Bronchial epithelial cell (primary cell): ENCODE measurements at regions not wholly inside any gene's neighbourhood (a gene's known extent, or its start where the extent isn't known, plus 50 kb on each side); places are given as distances from the start of the nearest gene placed in this dataset.

Experiments
- DNase-seq: peaks from one replicate; pipeline ENCODE4 v3.0.0-alpha.2; 2010; ENCODE audit warnings: low read depth
- FAIRE-seq: peaks from 2 replicates; lab custom pipeline; 2011; peaks lifted over from hg19 to GRCh38; lab: Jason Lieb, UNC
- H3K27me3 ChIP-seq: 2 replicates; pipeline ENCODE4 v1.5.1; 2011; ENCODE audit warnings: low read length; ENCODE audit not compliant: control insufficient read depth, insufficient read depth
- H3K36me3 ChIP-seq: 2 replicates; pipeline ENCODE4 v1.5.1; 2011; ENCODE audit warnings: low read length; ENCODE audit not compliant: control insufficient read depth, insufficient read depth
- H3K4me3 ChIP-seq: 2 replicates; pipeline ENCODE4 v1.5.1; 2011; ENCODE audit warnings: mild to moderate bottlenecking, low read depth, low read length, control low read depth
- TF ChIP-seq, protein P1 (sequence below): IDR thresholded peaks from 2 replicates; pipeline ENCODE4 v1.5.1; 2011; ENCODE audit warnings: mild to moderate bottlenecking, moderate library complexity, low read length, control low read depth, inconsistent platforms; ENCODE audit not compliant: insufficient read depth, severe bottlenecking

DNA sequence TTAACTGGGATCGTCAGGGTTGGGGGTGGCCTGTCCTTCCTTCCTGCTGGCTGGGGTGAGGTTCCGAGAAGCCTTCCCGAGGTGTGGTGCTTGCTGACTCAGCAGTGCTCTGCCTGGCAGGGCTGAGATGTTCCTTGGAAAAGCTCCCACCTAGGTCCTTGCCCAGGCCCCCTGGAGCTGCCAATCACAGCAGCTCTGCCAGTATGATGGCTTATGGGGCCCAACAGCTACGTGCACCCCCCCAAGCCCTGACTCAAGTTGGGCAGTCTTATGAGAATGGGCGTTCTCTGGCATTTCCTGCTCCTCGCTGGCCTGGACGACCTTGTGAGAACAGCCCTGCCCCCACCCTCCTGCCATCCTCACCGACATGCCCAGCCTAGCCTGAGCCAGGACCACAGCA is 292.2 kb upstream of the CRY1 start:
- Histone ChIP-seq H3K4me3 (no peak overlapping the region), H3K27me3 (no peaks in the 10 kb centered on the region), H3K36me3 (no peaks in the 10 kb centered on the region)
- FAIRE-seq = peak; percentile 7
- TF ChIP-seq, protein P1, sequence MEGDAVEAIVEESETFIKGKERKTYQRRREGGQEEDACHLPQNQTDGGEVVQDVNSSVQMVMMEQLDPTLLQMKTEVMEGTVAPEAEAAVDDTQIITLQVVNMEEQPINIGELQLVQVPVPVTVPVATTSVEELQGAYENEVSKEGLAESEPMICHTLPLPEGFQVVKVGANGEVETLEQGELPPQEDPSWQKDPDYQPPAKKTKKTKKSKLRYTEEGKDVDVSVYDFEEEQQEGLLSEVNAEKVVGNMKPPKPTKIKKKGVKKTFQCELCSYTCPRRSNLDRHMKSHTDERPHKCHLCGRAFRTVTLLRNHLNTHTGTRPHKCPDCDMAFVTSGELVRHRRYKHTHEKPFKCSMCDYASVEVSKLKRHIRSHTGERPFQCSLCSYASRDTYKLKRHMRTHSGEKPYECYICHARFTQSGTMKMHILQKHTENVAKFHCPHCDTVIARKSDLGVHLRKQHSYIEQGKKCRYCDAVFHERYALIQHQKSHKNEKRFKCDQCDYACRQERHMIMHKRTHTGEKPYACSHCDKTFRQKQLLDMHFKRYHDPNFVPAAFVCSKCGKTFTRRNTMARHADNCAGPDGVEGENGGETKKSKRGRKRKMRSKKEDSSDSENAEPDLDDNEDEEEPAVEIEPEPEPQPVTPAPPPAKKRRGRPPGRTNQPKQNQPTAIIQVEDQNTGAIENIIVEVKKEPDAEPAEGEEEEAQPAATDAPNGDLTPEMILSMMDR = no peak
- peak; percentile 91 for DNase-seq

DNA sequence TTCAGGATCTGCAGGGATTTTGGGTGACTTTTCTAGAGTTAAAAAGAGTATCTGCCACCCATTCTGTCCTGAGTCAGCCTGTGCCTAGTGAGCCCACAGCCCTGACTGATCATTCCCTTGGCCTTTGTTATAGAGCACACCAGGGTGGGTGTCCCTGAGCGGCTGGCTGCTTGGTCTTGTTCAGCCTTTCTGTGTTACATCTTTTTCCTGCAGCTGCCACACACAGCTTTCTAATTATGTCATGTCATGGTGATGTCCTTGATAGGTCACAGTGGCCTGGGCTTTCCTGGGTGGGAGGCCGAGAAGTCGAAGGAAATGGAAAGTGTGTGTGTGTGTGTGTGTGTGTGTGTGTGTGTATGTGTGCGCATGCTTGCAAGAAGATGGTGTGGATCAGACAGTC is 293.2 kb upstream of the CRY1 start:
- Histone ChIP-seq H3K27me3 (no peaks in the 10 kb centered on the region), H3K4me3 (no peak overlapping the region), H3K36me3 (no peaks in the 10 kb centered on the region)
- DNase-seq = no peak
- TF ChIP-seq, protein P1 = no peak
- FAIRE-seq = no peak

DNA sequence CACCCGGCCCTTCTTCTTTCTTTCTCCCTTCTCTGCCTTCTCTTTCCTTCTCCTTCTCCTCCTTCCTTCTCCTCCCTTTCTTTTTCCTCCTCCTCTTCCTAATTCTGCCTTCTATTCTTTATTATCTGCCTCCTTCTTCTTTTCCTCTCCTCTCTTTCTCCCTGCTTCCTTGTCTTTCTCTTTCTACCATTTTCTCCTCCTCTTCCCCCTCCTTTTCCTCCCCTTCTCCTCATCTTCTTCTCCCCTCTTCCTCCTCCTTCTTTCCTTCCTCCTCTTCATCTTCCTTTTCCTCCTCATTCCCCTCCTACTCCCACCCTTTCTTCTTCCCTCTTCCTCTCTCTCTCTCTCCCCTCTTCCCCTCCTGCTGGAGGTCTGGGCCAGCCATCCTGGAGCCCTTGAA is 294.9 kb upstream of the CRY1 start:
- DNase-seq (no peak), FAIRE-seq (no peak)
- TF ChIP-seq, protein P1 = no peak
- Histone ChIP-seq H3K36me3 (no peaks in the 10 kb centered on the region), H3K27me3 (no peaks in the 10 kb centered on the region), H3K4me3 (no peak overlapping the region)

DNA sequence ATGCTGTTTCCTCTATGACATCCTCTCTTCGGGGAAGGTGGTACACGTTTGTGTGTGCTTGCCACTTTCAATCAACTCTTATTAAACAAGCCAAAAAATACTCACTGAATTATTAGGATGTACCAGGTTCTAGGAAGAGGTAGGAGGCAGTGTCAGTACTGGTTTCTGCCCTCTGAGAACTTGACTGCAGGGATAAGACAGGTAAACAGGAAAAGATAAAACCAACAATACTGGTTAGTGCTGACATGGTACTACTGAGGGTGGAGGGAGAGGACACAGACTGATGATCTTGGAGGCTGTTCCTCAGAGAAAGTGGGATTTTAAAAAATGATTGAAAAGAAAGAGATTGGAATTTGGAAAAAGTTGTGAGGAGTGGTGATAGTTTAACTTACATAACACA is 295.2 kb upstream of the PWP1 start:
- Histone ChIP-seq H3K4me3 (no peak overlapping the region), H3K27me3 (no peaks in the 10 kb centered on the region), H3K36me3 (no peaks in the 10 kb centered on the region)
- TF ChIP-seq, protein P1 = no peak
- DNase-seq (no peak), FAIRE-seq (no peak)

DNA sequence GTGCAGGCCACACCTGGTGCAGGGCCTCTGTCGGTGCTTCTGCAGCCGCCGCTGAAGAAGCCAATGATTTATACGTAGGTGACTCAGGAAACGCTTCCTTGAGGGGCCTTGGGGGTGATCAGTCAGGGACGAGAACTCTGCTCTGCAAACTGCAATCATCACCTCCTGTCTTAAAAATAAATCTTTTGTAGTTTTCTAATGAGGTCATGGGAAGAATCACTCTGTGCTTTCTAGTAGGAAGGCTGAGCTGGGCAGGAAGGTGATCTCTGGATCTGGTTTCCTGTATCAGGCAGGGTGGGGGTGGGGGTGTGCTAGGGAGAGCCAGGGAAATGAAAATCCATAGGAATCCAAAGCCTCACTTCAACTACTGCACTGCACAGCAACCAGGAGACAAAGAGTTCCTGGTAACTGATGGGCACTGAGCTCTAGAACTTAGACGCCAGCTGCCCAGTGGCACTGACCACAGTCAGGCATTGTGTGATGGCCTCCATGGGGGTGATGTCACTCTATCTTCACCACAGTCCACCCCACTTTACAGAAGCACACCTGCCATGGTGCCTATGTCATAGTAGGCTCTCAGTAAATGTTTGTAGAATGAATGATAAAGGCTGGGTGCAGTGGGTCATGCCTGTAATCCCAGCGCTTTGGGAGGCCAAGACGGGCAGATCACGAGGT is 292.4 kb upstream of the PWP1 start:
- DNase-seq (peak; percentile 40), FAIRE-seq (no peak)
- Histone ChIP-seq H3K27me3 (no peaks in the 10 kb centered on the region), H3K4me3 (no peak overlapping the region), H3K36me3 (no peaks in the 10 kb centered on the region)
- TF ChIP-seq, protein P1 = no peak

DNA sequence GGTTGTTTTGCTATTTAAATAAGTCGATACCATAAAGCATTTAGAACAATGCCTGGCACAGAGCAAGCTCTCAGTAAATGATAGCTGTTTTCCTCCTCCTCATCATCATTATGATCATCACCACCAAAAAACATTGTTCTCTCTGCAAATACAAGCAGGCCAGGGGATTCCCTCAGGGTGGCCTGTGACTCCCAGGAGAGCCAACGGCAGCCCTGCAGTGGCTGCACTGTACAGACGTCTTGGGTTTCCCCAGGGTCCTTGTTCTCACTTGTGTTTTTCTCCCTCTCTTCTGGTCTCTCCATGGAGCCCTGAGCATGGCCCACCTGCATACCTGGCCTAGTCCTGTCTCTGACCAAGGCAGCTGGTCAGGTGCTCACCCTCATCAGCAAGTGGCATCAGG is 290.9 kb upstream of the PWP1 start:
- FAIRE-seq (no peak), DNase-seq (no peak)
- TF ChIP-seq, protein P1 = no peak
- no peaks in the 10 kb centered on the region for H3K27me3 ChIP-seq
- H3K36me3 ChIP-seq = no peaks in the 10 kb centered on the region
- no peak overlapping the region for H3K4me3 ChIP-seq
